CD4-positive, CD25-positive, alpha-beta regulatory T cell (primary cell): ENCODE measurements at regions not wholly inside any gene's neighbourhood (a gene's known extent, or its start where the extent isn't known, plus 50 kb on each side); places are given as distances from the start of the nearest gene placed in this dataset.
"Not testable (repeated sequence)": the region's sequence is repeated elsewhere in the genome, so short reads cannot be mapped to it uniquely, and the experiment has no call there.

ENCODE experiments used
- ATAC-seq, 2 donors: fragments of 150-1000 bp; cut with Tn5 transposase; one replicate each; pipeline ENCODE4 v1.10.0; 2021; ENCODE audit warnings: low read depth in 2 of 2, moderate number of reproducible peaks in 2 of 2, moderate library complexity in 1 of 2
- DNase-seq, 3 donors: peaks; one replicate each; pipeline versions ENCODE4 v3.0.0 to v3.0.0-alpha.2; 2012 to 2022; ENCODE audit warnings: mixed read lengths in 1 of 3
- H3K27ac ChIP-seq: one replicate; pipeline ENCODE4 v1.7.0; 2013; ENCODE audit warnings: mild to moderate bottlenecking, low read length; ENCODE audit not compliant: insufficient read depth, poor library complexity, severe bottlenecking
- H3K27me3 ChIP-seq: one replicate; pipeline ENCODE4 v1.7.0; 2013; ENCODE audit warnings: low read length; ENCODE audit not compliant: control insufficient read depth, insufficient read depth
- H3K36me3 ChIP-seq: one replicate; pipeline ENCODE4 v1.7.0; 2013; ENCODE audit warnings: mild to moderate bottlenecking, low read length, moderate library complexity; ENCODE audit not compliant: control insufficient read depth, insufficient read depth
- H3K4me1 ChIP-seq: 2 replicates; pipeline ENCODE4 v1.7.0; 2013; ENCODE audit warnings: mild to moderate bottlenecking, low read length; ENCODE audit not compliant: insufficient read depth, control insufficient read depth, poor library complexity, severe bottlenecking
- H3K4me3 ChIP-seq: one replicate; pipeline ENCODE4 v1.7.0; 2013; ENCODE audit warnings: low read depth, mild to moderate bottlenecking, low read length, moderate library complexity
- H3K9me3 ChIP-seq, 2 experiments: 1 replicate in 1 of 2; 2 replicates in 1 of 2; pipeline ENCODE4 v1.7.0; 2013; ENCODE audit warnings: low read length in 2 of 2, mild to moderate bottlenecking in 1 of 2, moderate library complexity in 1 of 2; ENCODE audit not compliant: control insufficient read depth in 2 of 2
- H3K27ac Mint-ChIP-seq, 3 donors: one replicate each; pipeline ENCODE4 v1.8.0; 2020 to 2022; ENCODE audit warnings: mild to moderate bottlenecking in 3 of 3, mixed read lengths in 3 of 3, moderate library complexity in 2 of 3
- H3K27me3 Mint-ChIP-seq: one replicate; pipeline ENCODE4 v1.8.0; 2022; ENCODE audit warnings: mild to moderate bottlenecking, mixed read lengths
- H3K36me3 Mint-ChIP-seq: one replicate; pipeline ENCODE4 v1.8.0; 2020; ENCODE audit warnings: mixed read lengths
- H3K4me1 Mint-ChIP-seq, 4 donors: one replicate each; pipeline ENCODE4 v1.8.0; 2020 to 2022; ENCODE audit warnings: mixed read lengths in 4 of 4, mild to moderate bottlenecking in 1 of 4
- H3K4me3 Mint-ChIP-seq, 4 donors: one replicate each; pipeline ENCODE4 v1.8.0; 2020 to 2022; ENCODE audit warnings: mild to moderate bottlenecking in 4 of 4, mixed read lengths in 4 of 4, moderate library complexity in 3 of 4
- H3K9me3 Mint-ChIP-seq, 7 donors: one replicate each; pipeline ENCODE4 v1.8.0; 2020 to 2022; ENCODE audit warnings: mixed read lengths in 7 of 7, mild to moderate bottlenecking in 3 of 7, moderate library complexity in 2 of 7

DNA sequence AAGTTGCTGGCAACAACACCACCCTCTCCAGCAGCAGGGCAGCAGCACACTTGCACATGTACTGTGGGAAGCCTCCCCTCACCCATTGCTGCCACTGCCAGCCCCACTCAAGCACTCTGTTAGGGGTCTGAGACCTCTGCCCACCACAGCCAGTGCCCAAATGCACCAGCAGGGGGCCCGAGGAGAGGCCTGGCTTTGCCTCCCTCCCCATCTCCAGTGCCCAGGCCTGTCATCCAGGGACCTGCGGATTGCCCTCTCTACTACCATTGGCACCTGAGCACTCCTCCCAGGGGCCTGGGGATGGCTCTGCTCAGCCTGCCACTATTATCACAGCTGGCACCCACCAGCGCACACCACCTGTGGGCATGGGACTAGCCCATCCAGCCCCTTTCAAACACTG is 175.7 kb downstream of the PMAIP1 start:
- Mint-ChIP-seq H3K27me3 (peaks cover 4% of the 10 kb centered on the region), H3K9me3 (peaks cover 0 to 13% (median 1%) of the 10 kb centered on the region in 7 donors), H3K4me1 (no peaks in the 10 kb centered on the region), H3K4me3 (no peak overlapping the region), H3K36me3 (no peaks in the 10 kb centered on the region), H3K27ac (no peak overlapping the region)
- Histone ChIP-seq H3K4me3 (no peak overlapping the region), H3K27ac (no peak overlapping the region), H3K36me3 (no peaks in the 10 kb centered on the region), H3K27me3 (no peaks in the 10 kb centered on the region), H3K4me1 (no peaks in the 10 kb centered on the region), H3K9me3 (no peaks in the 10 kb centered on the region)
- DNase-seq (no peak), ATAC-seq (no peak)

- Mint-ChIP-seq H3K9me3 (peaks cover 0 to 4% (median 0%) of the 10 kb centered on the region in 7 donors), H3K27ac (no peak overlapping the region), H3K36me3 (no peaks in the 10 kb centered on the region), H3K4me3 (no peak overlapping the region), H3K4me1 (no peaks in the 10 kb centered on the region), H3K27me3 (no peaks in the 10 kb centered on the region)
- no peaks in the 10 kb centered on the region for H3K36me3 ChIP-seq
- no peaks in the 10 kb centered on the region for H3K4me1 ChIP-seq
- no peaks in the 10 kb centered on the region for H3K27me3 ChIP-seq
- no peak overlapping the region for H3K4me3 ChIP-seq
- DNase-seq (no peak), ATAC-seq (no peak)
- H3K9me3 ChIP-seq: no peaks in the 10 kb centered on the region
- H3K27ac ChIP-seq: no peak overlapping the region
These were observed 170.8 kb downstream of the PMAIP1 start for GRCh38 chr18:60070631-60071030.

- Mint-ChIP-seq H3K36me3 (no peaks in the 10 kb centered on the region), H3K27me3 (peaks cover 6% of the 10 kb centered on the region), H3K9me3 (peaks cover 0 to 4% (median 2%) of the 10 kb centered on the region in 7 donors), H3K4me1 (no peaks in the 10 kb centered on the region), H3K4me3 (no peak overlapping the region), H3K27ac (no peak overlapping the region)
- no peak overlapping the region for H3K4me3 ChIP-seq
- DNase-seq: no peak
- ATAC-seq: no peak
- H3K36me3 ChIP-seq: no peaks in the 10 kb centered on the region
- no peak overlapping the region for H3K27ac ChIP-seq
- peaks cover 2% of the 10 kb centered on the region for H3K27me3 ChIP-seq
- H3K4me1 ChIP-seq: no peaks in the 10 kb centered on the region
- H3K9me3 ChIP-seq: no peaks in the 10 kb centered on the region
These were observed 169.3 kb downstream of the PMAIP1 start for GRCh38 chr18:60069145-60069544.

- no peak overlapping the region for H3K4me3 ChIP-seq
- peaks cover 0 to 4% (median 1%) of the 10 kb centered on the region in 7 donors for H3K9me3 Mint-ChIP-seq
- H3K27ac Mint-ChIP-seq: no peak overlapping the region
- no peaks in the 10 kb centered on the region for H3K4me1 Mint-ChIP-seq
- ATAC-seq (no peak), DNase-seq (no peak)
- H3K9me3 ChIP-seq: no peaks in the 10 kb centered on the region
- H3K36me3 ChIP-seq: no peaks in the 10 kb centered on the region
- H3K4me1 ChIP-seq: no peaks in the 10 kb centered on the region
- no peak overlapping the region for H3K27ac ChIP-seq
- H3K27me3 ChIP-seq: peaks cover 5% of the 10 kb centered on the region
- H3K4me3 Mint-ChIP-seq: no peak overlapping the region
- no peaks in the 10 kb centered on the region for H3K36me3 Mint-ChIP-seq
- H3K27me3 Mint-ChIP-seq: peaks cover 16% of the 10 kb centered on the region
These were observed 167.8 kb downstream of the PMAIP1 start for GRCh38 chr18:60067426-60068210.

DNA sequence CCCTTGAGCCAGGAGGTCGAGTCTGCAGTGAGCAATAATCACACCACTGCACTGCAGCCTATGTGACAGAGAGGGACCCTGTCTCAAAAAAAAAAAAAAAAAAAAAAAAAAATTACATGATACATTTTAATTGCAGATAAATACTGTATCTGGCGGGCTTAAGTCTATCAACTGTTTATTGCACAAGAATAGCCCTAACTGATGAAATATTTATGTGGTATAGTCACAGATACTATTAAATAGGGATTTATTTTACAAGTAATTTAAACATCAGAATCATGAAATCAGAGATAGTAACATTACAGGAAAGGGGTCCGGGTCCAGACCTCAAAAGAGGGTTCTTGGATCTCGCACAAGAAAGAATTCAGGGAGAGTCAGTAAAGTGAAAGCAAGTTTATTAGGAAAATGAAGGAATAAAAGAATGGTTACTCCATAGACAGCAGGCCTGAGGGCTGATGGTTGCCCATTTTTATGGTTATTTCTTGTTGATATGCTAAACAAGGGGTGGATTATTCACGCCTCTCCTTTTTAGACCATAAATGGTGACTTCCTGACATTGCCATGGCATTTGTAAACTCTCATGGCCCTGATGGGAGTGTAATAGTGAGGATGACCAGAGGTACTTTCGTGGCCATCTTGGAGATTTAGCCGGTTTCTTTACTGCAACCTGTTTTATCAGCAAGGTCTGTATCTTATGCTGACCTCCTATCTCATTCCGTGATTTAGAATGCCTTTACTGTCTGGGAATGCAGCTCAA is 166.6 kb downstream of the PMAIP1 start:
- Mint-ChIP-seq H3K4me3 (no peak overlapping the region), H3K4me1 (no peaks in the 10 kb centered on the region), H3K27me3 (peaks cover 16% of the 10 kb centered on the region), H3K36me3 (no peaks in the 10 kb centered on the region), H3K9me3 (peaks cover 0 to 4% (median 0%) of the 10 kb centered on the region in 7 donors), H3K27ac (no peak overlapping the region)
- Histone ChIP-seq H3K4me3 (no peak overlapping the region), H3K4me1 (no peaks in the 10 kb centered on the region), H3K27ac (no peak overlapping the region), H3K9me3 (no peaks in the 10 kb centered on the region), H3K36me3 (no peaks in the 10 kb centered on the region), H3K27me3 (peaks cover 5% of the 10 kb centered on the region)
- DNase-seq (no peak), ATAC-seq (no peak)

DNA sequence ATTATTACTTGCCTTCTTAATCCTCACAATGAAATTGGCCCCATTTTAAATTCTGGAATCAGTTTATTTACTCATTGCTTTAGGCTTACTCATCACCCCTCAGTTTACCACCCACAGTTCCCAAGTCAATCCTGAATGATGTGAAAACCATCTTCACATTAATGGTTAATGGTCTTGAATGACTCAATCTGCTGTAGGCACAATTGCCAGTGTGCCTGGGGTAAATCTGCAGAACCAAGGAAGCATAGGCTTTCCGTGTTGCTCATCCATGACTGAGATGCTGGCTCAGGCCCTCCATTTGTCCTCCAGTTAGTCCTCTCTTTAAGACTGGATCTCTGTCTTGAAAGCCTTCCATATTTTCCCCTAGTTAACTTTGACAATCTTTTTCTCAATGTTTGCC is 164.5 kb downstream of the PMAIP1 start:
- peaks cover 0 to 4% (median 0%) of the 10 kb centered on the region in 7 donors for H3K9me3 Mint-ChIP-seq
- no peaks in the 10 kb centered on the region for H3K36me3 ChIP-seq
- ATAC-seq: no peak
- no peaks in the 10 kb centered on the region for H3K4me1 ChIP-seq
- no peak overlapping the region for H3K27ac Mint-ChIP-seq
- DNase-seq: no peak
- no peak overlapping the region for H3K4me3 ChIP-seq
- peaks cover 5% of the 10 kb centered on the region for H3K27me3 ChIP-seq
- no peak overlapping the region for H3K4me3 Mint-ChIP-seq
- no peaks in the 10 kb centered on the region for H3K36me3 Mint-ChIP-seq
- H3K27me3 Mint-ChIP-seq: peaks cover 26% of the 10 kb centered on the region
- H3K9me3 ChIP-seq: no peaks in the 10 kb centered on the region
- no peaks in the 10 kb centered on the region for H3K4me1 Mint-ChIP-seq
- no peak overlapping the region for H3K27ac ChIP-seq

GRCh38 chr18:60062831-60063230 is 163.0 kb downstream of the PMAIP1 start:
- not testable (repeated sequence) for H3K9me3 Mint-ChIP-seq, H3K9me3 ChIP-seq, DNase-seq, H3K27ac ChIP-seq, H3K36me3 Mint-ChIP-seq, H3K4me3 ChIP-seq, H3K27ac Mint-ChIP-seq, H3K36me3 ChIP-seq, ATAC-seq, H3K4me3 Mint-ChIP-seq, H3K27me3 ChIP-seq, H3K4me1 Mint-ChIP-seq, H3K4me1 ChIP-seq
- peaks cover 26% of the 10 kb centered on the region for H3K27me3 Mint-ChIP-seq
